GM12874 (cell line): ENCODE measurements at regions not wholly inside any gene's neighbourhood (a gene's known extent, or its start where the extent isn't known, plus 50 kb on each side); places are given as distances from the start of the nearest gene placed in this dataset.

Source experiments
- CTCF ChIP-seq: IDR thresholded peaks from 2 replicates; pipeline ENCODE4 v1.5.1; 2011; ENCODE audit warnings: low read depth, mild to moderate bottlenecking, control low read depth, low read length, moderate library complexity; ENCODE audit not compliant: insufficient read depth

- no peak for TF ChIP-seq CTCF
Observed at GRCh38 chrX:110415440-110416170, 57.0 kb downstream of the RTL9 start.

GRCh38 chrX:110417128-110417527 is 58.5 kb downstream of the RTL9 start:
- no peak for TF ChIP-seq CTCF

GRCh38 chrX:110418316-110419235 is 59.9 kb downstream of the RTL9 start:
- peak; percentile 20; the same call in 1 of the 2 replicates for TF ChIP-seq CTCF

GRCh38 chrX:110419512-110419911 is 60.9 kb downstream of the RTL9 start:
- no peak for TF ChIP-seq CTCF

- TF ChIP-seq CTCF: peak; percentile 43; the same call in 1 of the 2 replicates
Observed at GRCh38 chrX:110420771-110421499, 62.3 kb downstream of the RTL9 start.

GRCh38 chrX:110421500-110422455 is 63.1 kb downstream of the RTL9 start:
- TF ChIP-seq CTCF: no peak
